IPS-18a (cell line): ENCODE measurements at regions not wholly inside any gene's neighbourhood (a gene's known extent, or its start where the extent isn't known, plus 50 kb on each side); places are given as distances from the start of the nearest gene placed in this dataset.
"Not testable (repeated sequence)": the region's sequence is repeated elsewhere in the genome, so short reads cannot be mapped to it uniquely, and the experiment has no call there.

Source experiments
- H3K27ac ChIP-seq: one replicate; pipeline ENCODE4 v1.5.1; 2013; ENCODE audit warnings: low read length
- H3K27me3 ChIP-seq: one replicate; pipeline ENCODE4 v1.6.1; 2013; ENCODE audit warnings: mild to moderate bottlenecking, low read length; ENCODE audit not compliant: control insufficient read depth, insufficient read depth
- H3K36me3 ChIP-seq: one replicate; pipeline ENCODE4 v1.6.1; 2013; ENCODE audit warnings: low read depth, low read length; ENCODE audit not compliant: control insufficient read depth
- H3K4me1 ChIP-seq: one replicate; pipeline ENCODE4 v1.6.1; 2013; ENCODE audit warnings: low read depth, low read length; ENCODE audit not compliant: control insufficient read depth
- H3K4me3 ChIP-seq: one replicate; pipeline ENCODE4 v1.5.1; 2013; ENCODE audit warnings: low read length
- H3K9ac ChIP-seq: one replicate; pipeline ENCODE4 v1.6.1; 2013; ENCODE audit warnings: mild to moderate bottlenecking, low read length, moderate library complexity
- H3K9me3 ChIP-seq: one replicate; pipeline ENCODE4 v1.6.1; 2013; ENCODE audit warnings: low read depth, low read length; ENCODE audit not compliant: control insufficient read depth

DNA sequence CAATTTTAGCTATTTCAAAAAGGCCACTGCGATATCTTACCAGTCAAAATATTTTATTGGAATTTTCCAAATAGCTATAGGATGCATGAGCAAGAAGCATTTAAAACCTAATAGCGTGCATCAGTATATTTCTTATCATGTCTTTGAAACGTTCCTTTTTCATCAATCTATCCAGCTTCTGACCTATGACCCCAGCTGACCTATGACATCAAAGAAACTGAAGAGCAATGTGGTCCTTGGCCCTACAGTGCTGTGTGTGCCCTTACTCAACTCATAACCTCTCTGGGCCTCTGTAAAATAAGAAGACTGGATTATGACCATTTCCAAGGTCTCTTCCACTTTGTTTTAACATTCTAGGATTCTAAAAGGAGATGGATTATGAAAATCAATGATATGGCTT lies 118.2 kb downstream of the ZNF22 start:
- Histone ChIP-seq H3K4me3 (no peak overlapping the region), H3K27ac (no peak overlapping the region), H3K9ac (no peak overlapping the region), H3K4me1 (no peaks in the 10 kb centered on the region), H3K36me3 (no peaks in the 10 kb centered on the region), H3K27me3 (no peaks in the 10 kb centered on the region), H3K9me3 (no peaks in the 10 kb centered on the region)

DNA sequence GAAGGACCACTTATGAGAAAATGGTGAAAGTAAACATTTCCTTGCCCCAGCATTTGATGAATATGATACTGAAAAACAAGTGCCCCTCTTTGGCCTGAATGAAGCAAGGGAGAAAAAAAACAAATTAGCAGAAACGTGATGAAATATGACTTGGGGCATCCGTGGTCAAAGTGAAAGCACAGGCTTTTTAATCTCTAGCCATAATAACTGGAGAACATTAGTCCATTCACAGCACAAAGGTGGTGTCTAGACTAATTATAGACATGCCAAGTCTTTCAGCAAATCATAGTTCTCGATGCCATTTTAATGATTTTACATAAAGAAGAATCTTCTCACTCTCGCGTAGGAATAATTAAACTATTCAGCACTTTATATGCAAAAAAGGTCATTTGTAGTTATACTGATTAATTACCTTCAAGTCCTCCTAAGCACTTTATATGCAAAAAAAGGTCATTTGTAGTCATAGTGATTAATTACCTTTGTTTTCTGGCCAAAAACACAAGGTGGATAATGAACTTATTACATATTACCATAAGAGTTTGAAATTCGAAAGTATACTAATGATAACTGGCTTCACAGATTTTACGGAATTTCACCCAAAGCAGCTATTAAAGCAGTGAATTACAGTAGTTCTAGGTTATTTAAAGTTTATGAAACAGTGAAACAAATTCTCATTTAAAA lies 121.6 kb downstream of the ZNF22 start:
- not testable (repeated sequence) for H3K9ac ChIP-seq, H3K9me3 ChIP-seq, H3K27me3 ChIP-seq, H3K4me1 ChIP-seq, H3K36me3 ChIP-seq, H3K4me3 ChIP-seq, H3K27ac ChIP-seq

DNA sequence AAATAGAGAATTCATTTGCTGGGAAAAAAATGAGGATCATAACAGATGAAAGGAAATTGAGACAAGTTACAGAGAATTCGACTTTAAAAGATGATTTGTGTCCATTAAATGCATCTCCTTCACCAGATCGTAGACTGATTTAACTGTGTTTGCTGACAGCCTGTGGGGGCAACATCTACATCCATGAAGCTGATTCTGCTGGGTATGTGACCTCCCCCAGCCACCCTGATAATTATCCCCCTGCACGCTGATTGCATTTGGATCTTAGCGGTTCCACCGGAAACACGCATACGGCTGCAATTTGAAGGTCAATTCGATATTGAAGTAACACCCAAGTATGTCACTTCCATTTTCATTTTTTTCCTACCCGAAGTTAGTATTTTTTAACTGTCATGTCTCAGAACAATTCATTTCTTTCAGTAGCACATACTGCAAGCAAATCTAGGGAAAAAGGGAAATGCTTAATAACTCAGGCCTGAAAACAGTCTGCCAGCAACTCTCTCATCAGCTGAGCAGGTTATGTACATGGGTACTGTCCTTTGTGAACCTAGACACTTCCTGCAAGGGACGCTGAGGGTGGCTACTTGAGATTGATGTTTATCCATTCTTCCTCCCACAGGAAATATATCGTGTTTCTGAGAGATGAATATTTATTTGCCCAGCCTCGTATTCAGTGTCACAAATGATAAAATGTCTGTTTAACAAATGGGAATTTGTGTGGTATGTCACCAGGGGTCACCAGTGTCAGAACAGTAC lies 134.9 kb downstream of the ZNF22 start:
- H3K9me3 ChIP-seq, result no peaks in the 10 kb centered on the region
- H3K36me3 ChIP-seq, result no peaks in the 10 kb centered on the region
- H3K4me1 ChIP-seq, result no peaks in the 10 kb centered on the region
- H3K9ac ChIP-seq, result no peak overlapping the region
- H3K27me3 ChIP-seq, result no peaks in the 10 kb centered on the region
- no peak overlapping the region for H3K4me3 ChIP-seq
- H3K27ac ChIP-seq, result no peak overlapping the region

DNA sequence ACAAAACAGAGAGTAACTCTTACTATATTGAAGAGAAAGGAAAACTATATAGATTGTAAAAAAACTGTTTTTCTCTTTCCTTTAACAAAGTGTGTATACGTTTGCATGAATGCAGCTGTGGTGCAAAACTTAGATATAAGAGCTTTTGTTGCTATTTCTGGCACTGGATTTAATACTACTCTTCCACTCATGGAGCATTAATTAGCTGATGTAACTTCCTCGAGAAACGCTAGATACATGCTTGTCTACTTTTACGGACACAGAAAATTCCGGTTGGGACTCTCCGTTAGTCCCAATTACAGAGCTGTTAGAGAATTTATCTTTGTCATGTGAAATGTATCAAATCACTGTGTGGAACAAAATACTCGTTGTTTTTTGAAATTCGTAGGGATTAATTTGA lies 135.5 kb downstream of the ZNF22 start:
- H3K9ac ChIP-seq, result no peak overlapping the region
- no peak overlapping the region for H3K27ac ChIP-seq
- no peaks in the 10 kb centered on the region for H3K9me3 ChIP-seq
- H3K4me3 ChIP-seq, result no peak overlapping the region
- no peaks in the 10 kb centered on the region for H3K4me1 ChIP-seq
- H3K27me3 ChIP-seq, result no peaks in the 10 kb centered on the region
- H3K36me3 ChIP-seq, result no peaks in the 10 kb centered on the region

DNA sequence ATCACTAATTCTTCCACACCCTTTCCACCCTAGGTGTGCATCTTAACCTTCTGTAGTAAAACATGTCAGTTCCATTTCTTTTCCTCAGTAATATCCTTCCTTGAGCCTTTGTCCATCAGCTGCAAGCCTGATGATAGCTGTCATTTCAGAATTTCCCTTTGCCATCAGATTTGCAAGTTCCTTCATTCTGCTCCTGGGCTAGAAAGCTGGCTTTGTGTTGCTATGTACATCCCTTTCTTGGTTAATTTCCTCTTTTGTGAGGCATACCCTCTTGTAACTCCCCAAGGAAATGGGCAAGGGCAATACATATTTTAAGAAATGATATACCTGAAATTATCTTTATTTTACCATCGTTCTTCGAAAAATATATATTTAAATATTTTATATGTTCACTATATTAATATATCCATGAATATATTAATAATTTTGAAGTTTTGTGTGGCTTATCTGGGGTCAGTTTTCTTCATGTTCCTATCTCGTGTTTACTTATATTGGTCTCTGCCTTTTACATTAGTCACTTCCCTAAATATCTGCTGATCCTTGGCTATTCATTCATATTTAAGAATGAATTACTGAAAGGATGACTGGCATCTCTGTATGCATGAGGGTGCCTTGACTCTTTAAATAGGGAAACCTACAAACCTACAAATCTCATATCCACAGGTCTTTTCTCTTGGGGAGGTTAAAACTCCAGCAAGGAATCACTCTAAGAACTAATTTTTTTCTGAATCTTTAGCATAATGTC lies 143.8 kb downstream of the ZNF22 start:
- H3K9ac ChIP-seq, result no peak overlapping the region
- H3K9me3 ChIP-seq, result no peaks in the 10 kb centered on the region

DNA sequence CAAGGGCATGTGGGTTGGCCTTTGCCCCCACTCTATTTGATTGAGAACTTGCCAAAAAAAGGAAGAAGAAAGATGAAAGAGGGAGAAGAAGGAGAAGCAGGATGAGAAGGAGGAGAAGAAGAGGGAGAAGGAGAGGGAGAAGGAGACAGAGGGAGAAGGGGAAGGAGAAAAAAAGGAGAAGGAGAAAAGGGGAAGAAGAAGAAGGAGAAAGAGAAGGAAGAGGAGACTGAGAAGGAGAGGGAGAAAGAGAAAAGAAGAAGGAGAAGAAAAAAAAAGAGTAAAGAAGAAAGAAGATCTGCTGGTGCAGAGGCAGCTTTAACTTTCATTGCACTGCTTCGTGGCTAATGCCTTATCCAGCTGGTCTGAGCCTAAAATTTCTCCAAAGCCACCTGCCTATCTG lies 144.4 kb downstream of the ZNF22 start:
- not testable (repeated sequence) for H3K9me3 ChIP-seq, H3K4me3 ChIP-seq, H3K36me3 ChIP-seq, H3K27ac ChIP-seq, H3K27me3 ChIP-seq, H3K4me1 ChIP-seq, H3K9ac ChIP-seq

More for the DNA sequence above, 143.8 kb downstream of the ZNF22 start:
- H3K27me3 ChIP-seq, result no peaks in the 10 kb centered on the region
- no peaks in the 10 kb centered on the region for H3K36me3 ChIP-seq
- H3K27ac ChIP-seq, result no peak overlapping the region
- H3K4me1 ChIP-seq, result no peaks in the 10 kb centered on the region
- H3K4me3 ChIP-seq, result no peak overlapping the region

DNA sequence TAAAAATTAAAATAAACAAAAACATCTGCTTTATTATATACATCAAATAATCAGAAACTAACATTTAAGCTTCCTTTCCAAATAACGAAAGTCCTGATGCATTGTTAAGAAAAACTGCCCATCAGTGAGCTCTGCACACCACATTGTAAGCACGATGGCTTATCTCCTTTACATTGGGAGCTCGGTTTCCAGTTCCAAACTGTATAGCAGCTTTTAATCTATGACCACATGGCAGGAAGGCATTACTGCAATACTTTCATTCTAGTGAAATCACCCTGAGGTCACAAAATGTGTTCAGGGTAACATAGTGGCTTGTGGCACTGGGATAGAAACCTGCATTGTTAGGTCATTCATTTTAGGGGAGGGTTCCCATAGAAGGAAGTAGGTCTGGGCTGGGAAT lies 146.3 kb downstream of the ZNF22 start:
- H3K36me3 ChIP-seq, result no peaks in the 10 kb centered on the region
- no peak overlapping the region for H3K9ac ChIP-seq
- H3K4me1 ChIP-seq, result no peaks in the 10 kb centered on the region
- no peaks in the 10 kb centered on the region for H3K9me3 ChIP-seq
- no peaks in the 10 kb centered on the region for H3K27me3 ChIP-seq
- H3K4me3 ChIP-seq, result no peak overlapping the region
- H3K27ac ChIP-seq, result no peak overlapping the region

DNA sequence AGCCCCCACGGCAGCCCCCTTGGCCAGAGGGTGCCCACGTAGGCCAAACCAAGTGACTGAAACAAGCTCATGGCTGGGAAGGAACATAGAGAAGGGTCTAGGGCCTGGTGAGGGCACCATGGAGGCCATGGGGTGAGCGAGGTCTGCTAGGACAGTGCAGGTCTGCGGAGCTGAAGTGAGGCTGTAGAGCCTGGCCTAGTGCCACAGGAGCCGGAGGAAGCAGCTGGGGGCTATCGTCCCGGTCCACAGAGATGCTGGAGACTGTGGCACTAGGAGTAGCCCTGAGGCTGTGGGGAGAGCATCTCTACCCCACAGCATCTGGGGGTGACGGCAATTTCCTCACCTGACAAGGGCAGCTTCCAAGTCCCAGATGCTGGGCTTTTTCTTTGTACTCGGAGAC lies 150.3 kb downstream of the ZNF22 start:
- H3K4me1 ChIP-seq, result no peaks in the 10 kb centered on the region
- H3K9ac ChIP-seq, result no peak overlapping the region
- H3K27ac ChIP-seq, result no peak overlapping the region
- H3K4me3 ChIP-seq, result no peak overlapping the region
- no peaks in the 10 kb centered on the region for H3K36me3 ChIP-seq
- H3K9me3 ChIP-seq, result no peaks in the 10 kb centered on the region
- H3K27me3 ChIP-seq, result no peaks in the 10 kb centered on the region

DNA sequence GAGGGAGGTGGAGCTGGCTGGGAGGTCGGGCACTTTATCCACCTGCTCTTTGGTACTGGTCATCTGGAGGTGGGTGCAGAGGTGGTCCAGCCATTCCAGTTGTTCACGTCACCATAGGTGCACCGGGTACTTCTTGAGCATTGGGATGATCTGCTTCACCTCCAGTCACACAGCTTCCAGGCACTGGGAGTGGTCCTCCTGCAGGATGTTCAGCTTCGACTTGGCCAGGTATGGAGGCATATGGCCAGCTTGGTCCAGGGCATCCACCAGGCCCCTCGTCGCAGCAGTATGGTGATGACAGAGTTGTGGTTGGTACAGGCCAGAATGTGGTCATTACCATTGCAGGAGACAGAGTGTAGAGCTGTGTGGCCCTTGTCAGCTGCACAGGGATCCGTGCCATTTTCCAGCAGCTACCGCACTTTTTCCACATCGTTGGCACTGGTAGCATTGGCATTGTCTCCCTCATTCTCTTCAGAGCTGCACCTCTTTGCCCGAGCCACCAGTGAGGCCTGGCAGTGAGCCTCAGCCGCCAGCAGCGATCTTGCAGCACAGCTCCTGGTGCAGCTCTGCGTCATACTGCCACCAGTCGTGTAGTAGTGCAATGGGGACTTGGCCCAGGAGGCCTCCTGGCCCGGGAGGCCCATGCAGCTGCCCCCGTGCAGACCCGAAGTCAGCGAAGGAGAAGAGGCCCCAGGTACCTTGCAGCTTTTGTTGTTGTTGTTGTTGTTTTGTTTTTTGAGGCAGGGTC lies 150.9 kb downstream of the ZNF22 start:
- H3K9ac ChIP-seq, result no peak overlapping the region
- H3K27me3 ChIP-seq, result no peaks in the 10 kb centered on the region
- no peak overlapping the region for H3K27ac ChIP-seq
- no peaks in the 10 kb centered on the region for H3K4me1 ChIP-seq
- no peaks in the 10 kb centered on the region for H3K9me3 ChIP-seq
- no peaks in the 10 kb centered on the region for H3K36me3 ChIP-seq
- no peak overlapping the region for H3K4me3 ChIP-seq

DNA sequence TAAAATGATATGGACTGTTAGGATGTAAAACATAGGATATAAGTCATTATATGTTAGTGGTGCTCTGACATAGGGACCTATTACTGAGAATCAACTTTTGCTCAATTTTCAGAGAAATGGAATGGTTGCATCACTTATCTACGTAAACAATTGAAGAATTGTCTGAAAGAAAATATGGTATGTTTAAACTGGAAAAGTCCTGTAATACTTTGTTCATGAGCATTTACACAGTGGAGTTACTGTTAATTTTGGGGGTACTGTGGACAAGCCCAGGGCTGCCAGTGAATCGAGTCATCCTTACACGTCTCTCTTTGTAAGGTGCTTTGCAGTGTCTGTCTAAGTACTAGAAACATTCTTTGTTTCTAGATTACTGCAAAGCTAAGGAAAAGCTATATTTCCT lies 152.0 kb downstream of the ZNF22 start:
- H3K27me3 ChIP-seq, result no peaks in the 10 kb centered on the region
- H3K9me3 ChIP-seq, result no peaks in the 10 kb centered on the region
- H3K36me3 ChIP-seq, result no peaks in the 10 kb centered on the region
- H3K27ac ChIP-seq, result no peak overlapping the region
- H3K4me1 ChIP-seq, result no peaks in the 10 kb centered on the region
- H3K4me3 ChIP-seq, result no peak overlapping the region
- no peak overlapping the region for H3K9ac ChIP-seq

DNA sequence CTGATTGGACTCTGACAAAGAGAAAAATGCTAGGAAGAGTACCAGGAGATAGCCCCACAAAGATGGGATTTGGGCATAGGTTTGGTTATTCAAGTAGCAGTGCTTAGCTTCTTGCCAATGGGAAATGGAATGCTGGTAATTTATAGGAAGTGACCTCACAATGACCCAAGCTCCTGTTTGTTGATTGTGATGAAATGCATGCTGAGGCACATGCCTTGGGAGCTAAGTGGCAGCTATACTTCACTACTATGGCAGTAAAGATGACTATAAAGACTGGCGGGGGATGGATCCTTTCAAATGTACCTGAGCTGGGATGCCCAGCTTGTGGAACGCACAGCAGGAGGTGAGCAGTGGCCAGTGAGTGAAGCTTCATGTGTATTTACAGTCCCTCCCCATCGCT lies 153.8 kb downstream of the ZNF22 start:
- no peaks in the 10 kb centered on the region for H3K36me3 ChIP-seq
- H3K9ac ChIP-seq, result no peak overlapping the region
- no peaks in the 10 kb centered on the region for H3K4me1 ChIP-seq
- H3K4me3 ChIP-seq, result no peak overlapping the region
- H3K9me3 ChIP-seq, result no peaks in the 10 kb centered on the region
- H3K27me3 ChIP-seq, result no peaks in the 10 kb centered on the region
- no peak overlapping the region for H3K27ac ChIP-seq
